ENCODE measurements at regions not wholly inside any gene's neighbourhood (a gene's known extent, or its start where the extent isn't known, plus 50 kb on each side); places are given as distances from the start of the nearest gene placed in this dataset.
"Not testable (repeated sequence)": the region's sequence is repeated elsewhere in the genome, so short reads cannot be mapped to it uniquely, and the experiment has no call there.

DNA sequence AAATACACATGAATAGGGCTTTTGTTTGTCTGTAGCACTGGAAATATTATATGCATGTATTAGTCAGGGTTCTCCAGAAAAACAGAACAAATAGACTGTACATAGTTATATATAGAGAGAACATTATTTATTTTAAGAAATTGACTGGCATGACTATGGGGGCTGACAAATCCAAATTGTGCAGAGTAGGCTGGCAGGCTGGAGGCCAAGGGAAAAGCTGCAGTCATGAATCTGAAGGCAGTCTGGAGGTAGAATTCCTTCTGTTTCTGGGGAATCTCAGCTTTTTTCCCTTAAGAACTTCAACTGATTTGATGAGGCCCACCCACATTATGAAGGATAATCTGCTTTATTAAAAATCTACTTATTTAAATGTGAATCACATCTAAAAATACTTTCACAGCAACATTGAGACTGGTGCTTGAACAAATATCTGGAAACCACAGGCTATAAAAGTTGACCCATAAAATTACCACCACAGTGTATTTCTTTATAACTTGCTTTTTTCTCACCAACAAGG, 344.2 kb upstream of the KIAA1217 start:
- Histone ChIP-seq H3K9ac (ENCODE audit: low read depth, low read length) (no peak overlapping the region), H3K36me3 (ENCODE audit: control insufficient read depth, insufficient read depth, low read length) (no peaks in the 10 kb centered on the region), H3K9me3 (ENCODE audit: control insufficient read depth, insufficient read depth, low read length) (no peaks in the 10 kb centered on the region), H3K27me3 (ENCODE audit: control insufficient read depth, insufficient read depth, low read length) (no peaks in the 10 kb centered on the region), H3K4me1 (ENCODE audit: control insufficient read depth, insufficient read depth, low read length) (no peaks in the 10 kb centered on the region), H3K4me3 (ENCODE audit: low read depth, low read length) (no peak overlapping the region)

DNA sequence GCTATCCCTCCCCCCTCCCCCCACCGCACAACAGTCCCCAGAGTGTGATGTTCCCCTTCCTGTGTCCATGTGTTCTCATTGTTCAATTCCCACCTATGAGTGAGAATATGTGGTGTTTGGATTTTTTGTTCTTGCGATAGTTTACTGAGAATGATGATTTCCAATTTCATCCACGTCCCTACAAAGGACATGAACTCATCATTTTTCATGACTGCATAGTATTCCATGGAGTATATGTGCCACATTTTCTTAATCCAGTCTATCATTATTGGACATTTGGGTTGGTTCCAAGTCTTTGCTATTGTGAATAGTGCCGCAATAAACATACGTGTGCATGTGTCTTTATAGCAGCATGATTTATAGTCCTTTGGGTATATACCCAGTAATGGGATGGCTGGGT, 342.0 kb upstream of the KIAA1217 start:
- not testable (repeated sequence) for H3K9ac ChIP-seq (ENCODE audit: low read depth, low read length); H3K4me3 ChIP-seq (ENCODE audit: low read depth, low read length); H3K27me3 ChIP-seq (ENCODE audit: control insufficient read depth, insufficient read depth, low read length); H3K36me3 ChIP-seq (ENCODE audit: control insufficient read depth, insufficient read depth, low read length); H3K9me3 ChIP-seq (ENCODE audit: control insufficient read depth, insufficient read depth, low read length)
- H3K4me1 ChIP-seq (ENCODE audit: control insufficient read depth, insufficient read depth, low read length): peaks cover 13% of the 10 kb centered on the region

DNA sequence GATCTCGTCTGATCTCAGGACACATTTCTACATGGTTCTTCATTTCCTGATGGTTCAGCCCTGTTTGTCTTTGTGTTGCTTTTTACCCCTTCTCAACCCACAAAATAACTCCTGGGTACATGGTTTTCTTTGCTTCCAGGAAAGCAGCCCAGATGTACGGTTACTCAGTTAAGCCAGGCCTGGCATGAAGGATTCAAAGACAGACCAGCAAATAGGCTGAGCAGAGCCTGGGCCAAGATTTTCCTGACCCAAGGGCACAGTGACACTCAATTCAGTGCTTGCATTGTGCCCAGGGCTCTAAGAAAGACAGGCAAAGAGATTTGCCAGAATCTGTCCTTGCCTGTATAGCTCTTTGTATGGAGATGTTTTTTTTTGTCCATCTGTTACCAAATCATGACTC, 340.8 kb upstream of the KIAA1217 start:
- no peak overlapping the region for H3K9ac ChIP-seq (ENCODE audit: low read depth, low read length)
- H3K27me3 ChIP-seq (ENCODE audit: control insufficient read depth, insufficient read depth, low read length): no peaks in the 10 kb centered on the region
- no peaks in the 10 kb centered on the region for H3K9me3 ChIP-seq (ENCODE audit: control insufficient read depth, insufficient read depth, low read length)
- no peak overlapping the region for H3K4me3 ChIP-seq (ENCODE audit: low read depth, low read length)
- peaks cover 13% of the 10 kb centered on the region for H3K4me1 ChIP-seq (ENCODE audit: control insufficient read depth, insufficient read depth, low read length)
- H3K36me3 ChIP-seq (ENCODE audit: control insufficient read depth, insufficient read depth, low read length): no peaks in the 10 kb centered on the region

GRCh38 chr10:23869548-23869947, 339.4 kb upstream of the KIAA1217 start:
- no peak overlapping the region for H3K4me3 ChIP-seq (ENCODE audit: low read depth, low read length)
- H3K27me3 ChIP-seq (ENCODE audit: control insufficient read depth, insufficient read depth, low read length): no peaks in the 10 kb centered on the region
- no peaks in the 10 kb centered on the region for H3K9me3 ChIP-seq (ENCODE audit: control insufficient read depth, insufficient read depth, low read length)
- peaks cover 13% of the 10 kb centered on the region for H3K4me1 ChIP-seq (ENCODE audit: control insufficient read depth, insufficient read depth, low read length)
- H3K36me3 ChIP-seq (ENCODE audit: control insufficient read depth, insufficient read depth, low read length): no peaks in the 10 kb centered on the region
- H3K9ac ChIP-seq (ENCODE audit: low read depth, low read length): no peak overlapping the region

DNA sequence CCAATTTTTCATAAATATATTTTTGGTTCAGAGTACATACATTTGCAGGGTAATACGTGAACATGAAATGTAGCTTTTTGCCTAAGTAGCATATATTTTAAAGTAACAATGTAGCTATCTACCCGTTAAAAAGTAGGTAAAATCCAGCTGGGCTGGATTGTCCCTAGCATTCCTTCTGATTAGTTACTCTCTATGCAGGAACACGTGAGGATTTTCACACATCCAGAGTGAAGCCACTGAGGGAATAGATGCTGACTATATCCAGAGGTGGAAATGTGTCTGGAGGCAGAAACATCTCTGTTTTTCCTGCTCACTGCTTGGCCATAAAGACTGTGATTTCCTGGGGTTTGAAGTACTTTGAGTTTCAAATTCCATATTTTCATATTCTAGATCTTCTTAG, 338.9 kb upstream of the KIAA1217 start:
- H3K36me3 ChIP-seq (ENCODE audit: control insufficient read depth, insufficient read depth, low read length): no peaks in the 10 kb centered on the region
- H3K9ac ChIP-seq (ENCODE audit: low read depth, low read length): no peak overlapping the region
- H3K9me3 ChIP-seq (ENCODE audit: control insufficient read depth, insufficient read depth, low read length): no peaks in the 10 kb centered on the region
- H3K4me1 ChIP-seq (ENCODE audit: control insufficient read depth, insufficient read depth, low read length): peaks cover 13% of the 10 kb centered on the region
- no peaks in the 10 kb centered on the region for H3K27me3 ChIP-seq (ENCODE audit: control insufficient read depth, insufficient read depth, low read length)
- H3K4me3 ChIP-seq (ENCODE audit: low read depth, low read length): no peak overlapping the region

DNA sequence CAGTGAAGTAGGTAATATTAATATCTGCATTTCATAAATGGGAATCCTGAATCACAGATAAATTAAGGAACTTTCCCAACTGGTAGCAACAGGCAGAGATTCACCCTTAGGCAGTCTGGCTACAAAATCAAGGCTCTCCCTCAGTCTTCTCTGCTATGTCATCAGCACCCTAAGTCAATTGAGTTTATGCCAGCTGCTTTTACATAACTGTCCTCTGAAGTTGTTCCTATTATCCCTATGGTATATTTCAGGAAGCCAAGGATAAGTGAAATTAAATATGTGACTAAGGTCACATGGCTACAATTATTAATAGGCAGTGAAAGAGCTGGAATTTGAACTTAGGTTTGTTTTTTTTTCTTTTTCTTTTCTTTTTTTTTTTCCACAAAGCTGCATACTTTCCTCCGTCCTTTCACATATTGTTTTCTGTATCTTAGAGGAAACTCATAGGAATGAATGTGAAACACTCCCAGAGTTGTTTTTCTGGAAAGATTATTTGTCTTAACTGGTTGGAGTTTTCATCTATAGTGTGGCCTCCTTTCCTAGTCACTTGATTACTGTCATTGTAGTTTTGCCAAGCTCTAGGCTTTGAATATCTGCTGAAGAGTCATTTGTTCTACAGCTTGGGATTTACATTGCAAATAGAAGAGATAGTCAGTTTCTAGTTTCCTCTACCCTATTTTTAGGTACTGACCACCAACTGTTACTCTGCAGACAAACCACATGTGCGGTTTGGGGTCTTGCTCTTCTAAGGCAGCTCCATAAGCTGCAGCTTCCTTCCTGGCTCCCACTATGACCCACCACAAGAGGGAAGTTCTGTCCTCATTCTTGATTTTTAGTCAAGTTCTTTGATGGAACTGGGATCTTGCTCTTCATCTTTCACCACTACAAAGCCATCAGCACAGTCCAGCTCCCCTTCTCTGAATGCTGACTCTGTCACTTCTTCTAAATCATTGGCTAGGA, 338.0 kb upstream of the KIAA1217 start:
- Histone ChIP-seq H3K9ac (ENCODE audit: low read depth, low read length) (no peak overlapping the region), H3K4me3 (ENCODE audit: low read depth, low read length) (no peak overlapping the region), H3K4me1 (ENCODE audit: control insufficient read depth, insufficient read depth, low read length) (peaks cover 13% of the 10 kb centered on the region), H3K36me3 (ENCODE audit: control insufficient read depth, insufficient read depth, low read length) (no peaks in the 10 kb centered on the region), H3K9me3 (ENCODE audit: control insufficient read depth, insufficient read depth, low read length) (no peaks in the 10 kb centered on the region), H3K27me3 (ENCODE audit: control insufficient read depth, insufficient read depth, low read length) (no peaks in the 10 kb centered on the region)

GRCh38 chr10:23872290-23872689, 336.6 kb upstream of the KIAA1217 start:
- peaks cover 13% of the 10 kb centered on the region for H3K4me1 ChIP-seq (ENCODE audit: control insufficient read depth, insufficient read depth, low read length)
- H3K9ac ChIP-seq (ENCODE audit: low read depth, low read length): no peak overlapping the region
- no peak overlapping the region for H3K4me3 ChIP-seq (ENCODE audit: low read depth, low read length)
- H3K27me3 ChIP-seq (ENCODE audit: control insufficient read depth, insufficient read depth, low read length): no peaks in the 10 kb centered on the region
- H3K36me3 ChIP-seq (ENCODE audit: control insufficient read depth, insufficient read depth, low read length): no peaks in the 10 kb centered on the region
- H3K9me3 ChIP-seq (ENCODE audit: control insufficient read depth, insufficient read depth, low read length): no peaks in the 10 kb centered on the region

DNA sequence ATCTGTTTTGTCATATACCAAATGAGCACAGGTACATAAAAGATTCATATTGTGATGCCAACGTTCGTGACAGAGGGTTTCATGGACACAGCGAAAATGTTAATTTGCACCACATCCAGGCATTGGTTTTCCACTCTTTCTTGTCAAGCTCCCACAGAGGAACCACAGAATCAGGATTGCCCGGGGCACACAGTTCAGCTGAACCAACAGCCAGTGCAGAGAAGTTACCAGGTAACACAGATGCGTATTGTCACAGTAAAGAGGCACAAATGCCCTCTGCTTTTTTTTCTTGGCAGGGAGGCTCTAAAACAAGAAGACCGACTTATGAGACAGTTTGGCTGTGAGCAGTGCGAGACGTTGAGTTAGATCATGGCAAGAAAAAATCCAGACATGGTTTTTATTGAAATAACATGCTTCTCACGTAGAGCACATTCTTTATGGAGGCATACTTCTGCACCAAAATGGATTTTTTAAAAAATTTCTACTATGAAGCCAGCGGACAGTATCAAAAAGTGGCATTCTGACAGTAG, 331.1 kb upstream of the KIAA1217 start:
- no peaks in the 10 kb centered on the region for H3K4me1 ChIP-seq (ENCODE audit: control insufficient read depth, insufficient read depth, low read length)
- no peak overlapping the region for H3K4me3 ChIP-seq (ENCODE audit: low read depth, low read length)
- no peaks in the 10 kb centered on the region for H3K9me3 ChIP-seq (ENCODE audit: control insufficient read depth, insufficient read depth, low read length)
- H3K36me3 ChIP-seq (ENCODE audit: control insufficient read depth, insufficient read depth, low read length): no peaks in the 10 kb centered on the region
- H3K9ac ChIP-seq (ENCODE audit: low read depth, low read length): no peak overlapping the region
- H3K27me3 ChIP-seq (ENCODE audit: control insufficient read depth, insufficient read depth, low read length): no peaks in the 10 kb centered on the region

DNA sequence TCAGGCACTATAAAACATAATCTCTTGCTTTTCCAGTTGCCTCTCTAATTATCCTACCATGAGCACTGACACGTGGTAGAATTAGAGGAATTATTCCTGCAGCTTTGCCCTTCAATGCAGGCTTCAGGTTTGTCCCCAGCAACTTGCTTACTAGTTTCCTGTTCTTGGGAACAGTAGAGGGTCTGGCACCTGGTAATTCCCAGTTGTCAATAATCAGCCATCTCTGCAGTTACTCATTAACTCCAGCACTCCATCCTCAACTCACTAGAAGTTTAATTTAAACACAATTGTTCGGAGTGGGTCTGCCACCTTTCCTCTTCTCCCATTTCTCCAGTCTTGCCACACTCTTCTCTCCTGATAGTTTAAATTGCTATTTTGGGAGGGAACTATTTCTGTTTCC, 324.3 kb upstream of the KIAA1217 start:
- no peak overlapping the region for H3K9ac ChIP-seq (ENCODE audit: low read depth, low read length)
- H3K4me1 ChIP-seq (ENCODE audit: control insufficient read depth, insufficient read depth, low read length): no peaks in the 10 kb centered on the region
- H3K36me3 ChIP-seq (ENCODE audit: control insufficient read depth, insufficient read depth, low read length): no peaks in the 10 kb centered on the region
- no peaks in the 10 kb centered on the region for H3K9me3 ChIP-seq (ENCODE audit: control insufficient read depth, insufficient read depth, low read length)
- H3K4me3 ChIP-seq (ENCODE audit: low read depth, low read length): no peak overlapping the region
- H3K27me3 ChIP-seq (ENCODE audit: control insufficient read depth, insufficient read depth, low read length): no peaks in the 10 kb centered on the region

DNA sequence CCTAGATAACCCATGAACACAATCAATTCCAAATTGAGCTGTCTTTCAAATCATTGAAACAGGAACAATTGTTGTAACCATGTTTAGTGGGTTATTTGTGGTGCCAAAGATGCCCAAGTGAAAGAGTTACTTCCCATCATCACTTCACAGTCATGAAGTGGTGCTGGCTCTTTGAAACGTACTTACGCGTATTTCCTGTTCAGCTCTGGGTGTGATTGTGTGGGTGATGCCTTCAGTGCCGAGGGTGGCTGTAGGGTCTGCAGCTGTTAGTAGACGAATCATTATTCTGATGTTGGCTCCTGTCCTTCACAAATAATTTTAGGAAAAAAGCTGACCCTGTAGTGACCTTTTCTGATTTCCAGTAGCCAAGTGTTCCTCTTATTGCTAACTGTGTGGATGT, 323.1 kb upstream of the KIAA1217 start:
- Histone ChIP-seq H3K9me3 (ENCODE audit: control insufficient read depth, insufficient read depth, low read length) (no peaks in the 10 kb centered on the region), H3K4me1 (ENCODE audit: control insufficient read depth, insufficient read depth, low read length) (no peaks in the 10 kb centered on the region), H3K27me3 (ENCODE audit: control insufficient read depth, insufficient read depth, low read length) (no peaks in the 10 kb centered on the region), H3K36me3 (ENCODE audit: control insufficient read depth, insufficient read depth, low read length) (no peaks in the 10 kb centered on the region), H3K9ac (ENCODE audit: low read depth, low read length) (no peak overlapping the region), H3K4me3 (ENCODE audit: low read depth, low read length) (no peak overlapping the region)

GRCh38 chr10:23886355-23886754, 322.6 kb upstream of the KIAA1217 start:
- Histone ChIP-seq H3K36me3 (ENCODE audit: control insufficient read depth, insufficient read depth, low read length) (no peaks in the 10 kb centered on the region), H3K27me3 (ENCODE audit: control insufficient read depth, insufficient read depth, low read length) (no peaks in the 10 kb centered on the region), H3K4me1 (ENCODE audit: control insufficient read depth, insufficient read depth, low read length) (no peaks in the 10 kb centered on the region), H3K9me3 (ENCODE audit: control insufficient read depth, insufficient read depth, low read length) (no peaks in the 10 kb centered on the region), H3K4me3 (ENCODE audit: low read depth, low read length) (no peak overlapping the region), H3K9ac (ENCODE audit: low read depth, low read length) (no peak overlapping the region)

GRCh38 chr10:23891301-23891700, 317.6 kb upstream of the KIAA1217 start:
- no peaks in the 10 kb centered on the region for H3K9me3 ChIP-seq (ENCODE audit: control insufficient read depth, insufficient read depth, low read length)
- H3K4me1 ChIP-seq (ENCODE audit: control insufficient read depth, insufficient read depth, low read length): no peaks in the 10 kb centered on the region
- no peaks in the 10 kb centered on the region for H3K27me3 ChIP-seq (ENCODE audit: control insufficient read depth, insufficient read depth, low read length)
- no peak overlapping the region for H3K9ac ChIP-seq (ENCODE audit: low read depth, low read length)
- H3K4me3 ChIP-seq (ENCODE audit: low read depth, low read length): no peak overlapping the region
- H3K36me3 ChIP-seq (ENCODE audit: control insufficient read depth, insufficient read depth, low read length): no peaks in the 10 kb centered on the region
